PC-3 (cell line): ENCODE measurements at regions not wholly inside any gene's neighbourhood (a gene's known extent, or its start where the extent isn't known, plus 50 kb on each side); places are given as distances from the start of the nearest gene placed in this dataset.

Experiments
- ATAC-seq: fragments of 200-7000 bp; cut with Tn5 transposase; 2 replicates; pipeline ENCODE4 v1.9.1; 2020; ENCODE audit warnings: mild to moderate bottlenecking, moderate library complexity
- BruUV-seq: library from RNA; stranded (reverse); fragments of 400-500 nt; replicated peaks from 2 replicates; lab custom pipeline; 2021; lab: Mats Ljungman, UMichigan
- CTCF ChIA-PET: fragments of 300-600 bp; sonication (Branson Sonifier 250); formaldehyde crosslinking; loops from one replicate; lab custom pipeline; 2022; ENCODE audit warnings: antibody characterized with exemption; lab: Charles Lee
- POLR2A ChIA-PET: fragments of 300-600 bp; sonication (Branson Sonifier 250); formaldehyde crosslinking; loops from one replicate; lab custom pipeline; 2022; ENCODE audit warnings: antibody characterized with exemption; ENCODE audit not compliant: unreplicated experiment; lab: Charles Lee
- DNase-seq: peaks from one replicate; pipeline ENCODE4 v3.0.0-alpha.2; 2015
- H2AFZ ChIP-seq: fragments of 300-600 bp; sonication (generic); 2 replicates; pipeline ENCODE4 v1.6.0; 2016; ENCODE audit warnings: antibody characterized with exemption, low read length
- H3F3A ChIP-seq: fragments of 300-600 bp; sonication (generic); one replicate; pipeline ENCODE4 v1.6.0; 2017; ENCODE audit warnings: antibody characterized with exemption, low read length, control low read depth, mild to moderate bottlenecking; ENCODE audit not compliant: unreplicated experiment
- H3K27ac ChIP-seq: fragments of 300-600 bp; sonication (generic); 2 replicates; pipeline ENCODE4 v1.5.1; 2016; ENCODE audit warnings: mild to moderate bottlenecking, low read length
- H3K27me3 ChIP-seq: fragments of 300-600 bp; sonication (generic); 2 replicates; pipeline ENCODE4 v1.6.1; 2016; ENCODE audit warnings: low read length, mixed read lengths
- H3K36me3 ChIP-seq: fragments of 300-600 bp; sonication (generic); 2 replicates; pipeline ENCODE4 v1.6.1; 2016; ENCODE audit warnings: low read depth, mixed run types, low read length, mixed read lengths
- H3K4me1 ChIP-seq: fragments of 300-600 bp; sonication (generic); 2 replicates; pipeline ENCODE4 v1.5.1; 2016; ENCODE audit warnings: low read length; ENCODE audit not compliant: insufficient read depth
- H3K4me2 ChIP-seq: fragments of 300-600 bp; sonication (generic); 2 replicates; pipeline ENCODE4 v1.6.0; 2016; ENCODE audit warnings: low read length
- H3K4me3 ChIP-seq: fragments of 300-600 bp; sonication (generic); 2 replicates; pipeline ENCODE4 v1.5.1; 2016; ENCODE audit warnings: mild to moderate bottlenecking, low read length, mixed read lengths
- H3K79me2 ChIP-seq: fragments of 300-600 bp; sonication (generic); 2 replicates; pipeline ENCODE4 v1.6.1; 2017; ENCODE audit warnings: low read length, mixed read lengths
- H3K9ac ChIP-seq: fragments of 300-600 bp; sonication (generic); 2 replicates; pipeline ENCODE4 v1.6.0; 2016; ENCODE audit warnings: mild to moderate bottlenecking, low read length
- H3K9me2 ChIP-seq: fragments of 300-600 bp; sonication (generic); replicated peaks from 2 replicates; pipeline ENCODE4 v1.6.1; 2016; ENCODE audit warnings: mixed run types, low read length, mixed read lengths
- H3K9me3 ChIP-seq: fragments of 300-600 bp; sonication (generic); 2 replicates; pipeline ENCODE4 v1.6.1; 2016; ENCODE audit warnings: low read length, mixed read lengths
- H4K20me1 ChIP-seq: fragments of 300-600 bp; sonication (generic); 2 replicates; pipeline ENCODE4 v1.6.1; 2016; ENCODE audit warnings: low read length, mixed read lengths
- EZH2 ChIP-seq: fragments of 300-600 bp; sonication (generic); IDR thresholded peaks from one replicate; pipeline ENCODE4 v1.6.1; 2017; ENCODE audit warnings: antibody characterized with exemption, mild to moderate bottlenecking, low read length; ENCODE audit not compliant: unreplicated experiment
- EZH2phosphoT487 ChIP-seq: fragments of 300-600 bp; sonication (generic); IDR thresholded peaks from 2 replicates; pipeline ENCODE4 v1.6.1; 2018; ENCODE audit warnings: mild to moderate bottlenecking, antibody characterized with exemption, low read length, borderline replicate concordance
- intact Hi-C: fragments of 100-400 bp; cut with micrococcal nuclease; formaldehyde crosslinking; loops from 2 replicates; pipeline ENCODE4 v1.9.0; 2023
- TF ChIP-seq, protein P1 (sequence below): fragments of 300-600 bp; sonication (generic); conservative IDR thresholded peaks from 2 replicates; pipeline ENCODE4 v1.5.1; 2017; ENCODE audit warnings: antibody characterized with exemption, low read depth, mild to moderate bottlenecking, low read length

DNA sequence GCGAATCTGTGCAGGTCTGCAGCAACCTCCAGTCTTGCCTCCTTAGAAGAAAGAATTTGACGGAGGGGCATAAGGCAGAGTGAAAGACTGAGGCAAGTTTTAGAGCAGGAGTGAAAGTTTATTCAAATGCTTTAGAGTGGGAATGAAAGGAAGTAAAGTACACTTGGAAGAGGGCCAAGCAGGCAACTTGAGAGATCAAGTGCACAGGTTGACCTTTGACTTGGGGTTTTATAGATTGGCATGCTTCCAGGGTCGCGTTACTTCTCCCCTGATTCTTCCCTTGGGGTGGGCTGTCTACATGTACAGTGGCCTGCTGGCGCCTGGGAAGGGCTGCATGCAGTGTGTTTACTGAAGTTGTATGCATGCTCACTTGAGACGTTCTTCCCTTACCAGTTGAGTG, 127.2 kb upstream of the FER start:
- H2AFZ ChIP-seq: no peak overlapping the region
- no peaks in the 10 kb centered on the region for H4K20me1 ChIP-seq
- no TSS peak for BruUV-seq
- H3K9me3 ChIP-seq: no peaks in the 10 kb centered on the region
- H3K27ac ChIP-seq: no peak overlapping the region
- H3K4me1 ChIP-seq: 0 out of 2 replicates have a peak, but pooled peaks cover under 1% of the 10 kb centered on the region
- H3K79me2 ChIP-seq: no peaks in the 10 kb centered on the region
- no peak for ATAC-seq
- H3F3A ChIP-seq: no peaks in the 10 kb centered on the region
- POLR2A ChIA-PET: no interaction called here
- no peak for DNase-seq
- H3K9me2 ChIP-seq: no peaks in the 10 kb centered on the region
- no peak overlapping the region for H3K9ac ChIP-seq
- CTCF ChIA-PET: no interaction called here
- H3K4me3 ChIP-seq: no peak overlapping the region
- TF ChIP-seq EZH2 (no peak), EZH2phosphoT487 (no peak)
- TF ChIP-seq, protein P1, sequence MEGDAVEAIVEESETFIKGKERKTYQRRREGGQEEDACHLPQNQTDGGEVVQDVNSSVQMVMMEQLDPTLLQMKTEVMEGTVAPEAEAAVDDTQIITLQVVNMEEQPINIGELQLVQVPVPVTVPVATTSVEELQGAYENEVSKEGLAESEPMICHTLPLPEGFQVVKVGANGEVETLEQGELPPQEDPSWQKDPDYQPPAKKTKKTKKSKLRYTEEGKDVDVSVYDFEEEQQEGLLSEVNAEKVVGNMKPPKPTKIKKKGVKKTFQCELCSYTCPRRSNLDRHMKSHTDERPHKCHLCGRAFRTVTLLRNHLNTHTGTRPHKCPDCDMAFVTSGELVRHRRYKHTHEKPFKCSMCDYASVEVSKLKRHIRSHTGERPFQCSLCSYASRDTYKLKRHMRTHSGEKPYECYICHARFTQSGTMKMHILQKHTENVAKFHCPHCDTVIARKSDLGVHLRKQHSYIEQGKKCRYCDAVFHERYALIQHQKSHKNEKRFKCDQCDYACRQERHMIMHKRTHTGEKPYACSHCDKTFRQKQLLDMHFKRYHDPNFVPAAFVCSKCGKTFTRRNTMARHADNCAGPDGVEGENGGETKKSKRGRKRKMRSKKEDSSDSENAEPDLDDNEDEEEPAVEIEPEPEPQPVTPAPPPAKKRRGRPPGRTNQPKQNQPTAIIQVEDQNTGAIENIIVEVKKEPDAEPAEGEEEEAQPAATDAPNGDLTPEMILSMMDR: no peak
- no peak overlapping the region for H3K4me2 ChIP-seq
- no peaks in the 10 kb centered on the region for H3K36me3 ChIP-seq
- intact Hi-C loops: no loop called here
- no peaks in the 10 kb centered on the region for H3K27me3 ChIP-seq

DNA sequence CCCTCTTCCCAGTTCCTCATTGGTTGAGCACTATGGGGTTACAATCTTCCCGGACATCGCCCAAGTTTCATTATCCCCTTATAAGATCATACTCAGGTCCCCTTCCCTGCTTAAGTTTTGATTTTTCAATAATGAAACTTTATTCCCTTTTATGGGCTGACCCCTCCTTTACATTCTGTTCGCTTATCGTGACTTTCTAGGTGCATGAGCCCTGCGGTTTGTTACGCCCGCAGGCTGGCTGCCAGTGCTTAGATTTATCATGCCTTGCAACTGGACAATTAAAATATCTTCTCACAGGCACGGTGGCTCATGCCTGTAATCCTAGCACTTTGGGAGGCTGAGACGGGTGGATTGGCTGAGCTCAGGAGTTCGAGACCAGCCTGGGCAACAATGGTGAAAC, 127.9 kb upstream of the FER start:
- H3K9ac ChIP-seq: no peak overlapping the region
- H3K27me3 ChIP-seq: no peaks in the 10 kb centered on the region
- no peaks in the 10 kb centered on the region for H3K79me2 ChIP-seq
- H2AFZ ChIP-seq: no peak overlapping the region
- H3F3A ChIP-seq: no peaks in the 10 kb centered on the region
- H4K20me1 ChIP-seq: no peaks in the 10 kb centered on the region
- DNase-seq (no peak), ATAC-seq (no peak)
- POLR2A ChIA-PET: no interaction called here
- CTCF ChIA-PET: no interaction called here
- no TSS peak for BruUV-seq
- H3K4me3 ChIP-seq: no peak overlapping the region
- 0 out of 2 replicates have a peak, but pooled peaks cover 4% of the 10 kb centered on the region for H3K4me1 ChIP-seq
- intact Hi-C loops: loop anchor here (5.0 kb wide), 1 partner anchor 1202 kb away; no protein-coding TSS in a partner anchor
- H3K36me3 ChIP-seq: no peaks in the 10 kb centered on the region
- H3K27ac ChIP-seq: no peak overlapping the region
- no peaks in the 10 kb centered on the region for H3K9me3 ChIP-seq
- TF ChIP-seq EZH2phosphoT487 (no peak), EZH2 (no peak)
- TF ChIP-seq, protein P1: no peak
- no peak overlapping the region for H3K4me2 ChIP-seq
- no peaks in the 10 kb centered on the region for H3K9me2 ChIP-seq

DNA sequence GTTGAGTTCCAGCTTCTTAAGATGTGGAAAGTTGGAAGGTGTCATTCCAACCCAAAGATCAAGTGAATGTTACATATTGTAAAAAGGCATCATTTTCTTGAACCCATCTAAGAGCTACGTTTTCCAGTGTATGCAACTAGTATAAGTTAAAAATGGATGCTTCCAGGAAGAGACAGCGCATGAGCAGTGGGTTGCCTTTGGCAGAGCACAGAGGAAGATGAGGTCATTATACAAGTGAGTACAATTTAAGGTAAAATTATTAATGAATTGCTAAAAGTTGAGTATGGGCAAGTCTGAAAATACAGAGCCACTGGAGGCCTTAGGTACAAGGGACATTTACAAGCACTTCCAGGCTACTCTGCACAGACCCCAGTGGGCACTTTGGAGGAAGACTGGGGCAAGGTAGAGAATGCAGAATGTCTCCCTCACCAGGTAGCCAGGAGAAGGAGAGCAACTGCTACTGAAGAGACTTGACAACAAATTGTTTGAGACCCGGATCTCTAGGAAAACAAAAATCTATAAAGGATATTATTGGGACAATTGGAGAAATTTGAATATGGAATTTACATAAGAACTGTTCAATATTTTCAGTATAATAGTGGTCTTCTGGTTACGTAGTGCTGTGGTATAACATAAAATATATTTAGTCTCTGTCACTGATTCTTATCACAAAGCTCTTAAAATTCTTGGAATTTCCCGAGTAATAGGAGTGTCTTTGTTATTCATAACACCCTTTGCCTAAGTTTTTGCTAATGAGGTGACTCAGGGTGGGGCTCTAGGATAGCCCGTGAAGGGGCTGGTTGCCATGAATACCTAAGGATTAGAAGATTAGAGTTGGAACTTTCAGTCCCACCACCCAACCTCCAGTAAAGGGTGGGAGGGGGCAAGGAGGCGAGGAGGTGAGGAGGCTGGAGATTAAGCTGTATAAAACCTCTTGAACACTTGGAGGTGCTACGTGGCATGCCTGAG, 129.9 kb upstream of the FER start:
- H3K27ac ChIP-seq: no peak overlapping the region
- H3K4me1 ChIP-seq: 0 out of 2 replicates have a peak, but pooled peaks cover 4% of the 10 kb centered on the region
- no peaks in the 10 kb centered on the region for H3K9me2 ChIP-seq
- no peak overlapping the region for H2AFZ ChIP-seq
- ChIA-PET POLR2A (no interaction called here), CTCF (no interaction called here)
- no TSS peak for BruUV-seq
- no peak overlapping the region for H3K4me2 ChIP-seq
- H3K4me3 ChIP-seq: no peak overlapping the region
- no peaks in the 10 kb centered on the region for H3K9me3 ChIP-seq
- H3K27me3 ChIP-seq: no peaks in the 10 kb centered on the region
- no peaks in the 10 kb centered on the region for H3F3A ChIP-seq
- no peak overlapping the region for H3K9ac ChIP-seq
- ATAC-seq: no peak
- intact Hi-C loops: loop anchor here (5.0 kb wide), 1 partner anchor 1205 kb away; no protein-coding TSS in a partner anchor
- TF ChIP-seq, protein P1: peak; percentile 23; the same call in 1 of the 2 replicates
- TF ChIP-seq EZH2phosphoT487: no peak
- H3K36me3 ChIP-seq: no peaks in the 10 kb centered on the region
- H3K79me2 ChIP-seq: no peaks in the 10 kb centered on the region
- H4K20me1 ChIP-seq: no peaks in the 10 kb centered on the region
- DNase-seq: no peak
